Lung (tissue), 11 donors: ENCODE measurements at regions not wholly inside any gene's neighbourhood (a gene's known extent, or its start where the extent isn't known, plus 50 kb on each side); places are given as distances from the start of the nearest gene placed in this dataset.

ENCODE experiments used
- ATAC-seq: fragments of 200-7000 bp; cut with Tn5 transposase; one replicate; pipeline ENCODE4 v1.9.1; 2020; ENCODE audit warnings: moderate number of reproducible peaks; ENCODE audit not compliant: insufficient read depth, low FRiP score
- DNase-seq, 3 donors: peaks; one replicate each; pipeline ENCODE4 v3.0.0-alpha.2; 2013 to 2017
- H3K27ac ChIP-seq, 2 donors: one replicate each; pipeline ENCODE4 v1.5.1; 2013; ENCODE audit warnings: mild to moderate bottlenecking in 2 of 2, moderate library complexity in 2 of 2, control low read depth in 1 of 2, inconsistent platforms in 1 of 2, low read depth in 1 of 2, low read length in 1 of 2
- H3K27me3 ChIP-seq, 3 donors: one replicate each; pipeline ENCODE4 v1.5.1; 2013; ENCODE audit warnings: low read length in 2 of 3; ENCODE audit not compliant: control insufficient read depth in 3 of 3, insufficient read depth in 3 of 3
- H3K36me3 ChIP-seq, 4 donors: one replicate each; pipeline ENCODE4 v1.5.1; 2013; ENCODE audit warnings: low read length in 4 of 4, mild to moderate bottlenecking in 1 of 4, moderate library complexity in 1 of 4; ENCODE audit not compliant: control insufficient read depth in 4 of 4, insufficient read depth in 4 of 4
- H3K4me1 ChIP-seq, 5 donors: one replicate each; pipeline ENCODE4 v1.5.1; 2013; ENCODE audit warnings: low read length in 5 of 5, mild to moderate bottlenecking in 2 of 5, moderate library complexity in 1 of 5; ENCODE audit not compliant: control insufficient read depth in 5 of 5, insufficient read depth in 5 of 5
- H3K4me3 ChIP-seq: one replicate; pipeline ENCODE4 v1.5.1; 2013; ENCODE audit warnings: mild to moderate bottlenecking, control low read depth, moderate library complexity
- H3K9ac ChIP-seq, 2 donors: one replicate each; pipeline ENCODE4 v1.5.1; 2013; ENCODE audit warnings: low read length in 2 of 2, control low read depth in 1 of 2; ENCODE audit not compliant: insufficient read depth in 1 of 2
- H3K9me3 ChIP-seq, 4 donors: one replicate each; pipeline ENCODE4 v1.5.1; 2013; ENCODE audit warnings: low read length in 3 of 4, mild to moderate bottlenecking in 1 of 4, moderate library complexity in 1 of 4; ENCODE audit not compliant: control insufficient read depth in 4 of 4, insufficient read depth in 3 of 4
- CTCF ChIP-seq: IDR thresholded peaks from 2 replicates; pipeline ENCODE4 v1.5.1; 2012; ENCODE audit warnings: mild to moderate bottlenecking; ENCODE audit errors: control extremely low read depth, extremely low read depth
- WGBS, 2 donors: extraction: QIAGEN DNeasy Blood & Tissue Kit; methylation state at CpG; one replicate each; pipeline ENCODE4 v1.1.7; 2013; 5-methylcytosine and 5-hydroxymethylcytosine counted together
- donor health status: control.
- donor health status: control.
- donor health status: Bipolar disorder and iron deficiency.
- donor health status: healthy.
- donor health status: DM: yes; HTN: yes; CAD: no.

GRCh38 chr6:149168968-149169367 lies 148.5 kb upstream of the TAB2 start:
- H3K4me3 ChIP-seq = no peak overlapping the region
- no peak for TF ChIP-seq CTCF
- no peak overlapping the region for H3K9ac ChIP-seq
- H3K27ac ChIP-seq = no peak overlapping the region
- no peaks in the 10 kb centered on the region for H3K27me3 ChIP-seq
- peaks cover 0 to 35% (median 6%) of the 10 kb centered on the region in 5 donors for H3K4me1 ChIP-seq
- 51 to 70% methylated on average over 6 of the region's 6 CpGs for WGBS, 2 donors
- ATAC-seq = no peak
- H3K36me3 ChIP-seq = no peaks in the 10 kb centered on the region
- no peaks in the 10 kb centered on the region for H3K9me3 ChIP-seq
- no peak for DNase-seq

GRCh38 chr6:149169761-149170511 lies 147.6 kb upstream of the TAB2 start:
- Histone ChIP-seq H3K9me3 (no peaks in the 10 kb centered on the region), H3K36me3 (no peaks in the 10 kb centered on the region), H3K27ac (no peak overlapping the region), H3K9ac (no peak overlapping the region), H3K27me3 (no peaks in the 10 kb centered on the region), H3K4me1 (peaks cover 0 to 33% (median 6%) of the 10 kb centered on the region in 5 donors), H3K4me3 (no peak overlapping the region)
- peak in 1 of 3 donors; percentile 29 for DNase-seq
- WGBS, 2 donors = 85 to 91% methylated on average over 6 of the region's 6 CpGs
- TF ChIP-seq CTCF = no peak
- no peak for ATAC-seq

GRCh38 chr6:149170564-149171452 lies 146.7 kb upstream of the TAB2 start:
- ATAC-seq = no peak
- 73 to 86% methylated on average over 11 of the region's 11 CpGs for WGBS, 2 donors
- no peak overlapping the region for H3K27ac ChIP-seq

More at GRCh38 chr6:149170564-149171452, 146.7 kb upstream of the TAB2 start:
- Histone ChIP-seq H3K4me1 (peaks cover 0 to 30% (median 6%) of the 10 kb centered on the region in 5 donors), H3K27me3 (no peaks in the 10 kb centered on the region), H3K9ac (no peak overlapping the region), H3K4me3 (no peak overlapping the region), H3K36me3 (no peaks in the 10 kb centered on the region), H3K9me3 (no peaks in the 10 kb centered on the region)
- peak; percentile 61 to 87 (median 75) for DNase-seq
- TF ChIP-seq CTCF = no peak
